Immature natural killer cell (primary cell): ENCODE measurements at regions not wholly inside any gene's neighbourhood (a gene's known extent, or its start where the extent isn't known, plus 50 kb on each side); places are given as distances from the start of the nearest gene placed in this dataset.
"Not testable (repeated sequence)": the region's sequence is repeated elsewhere in the genome, so short reads cannot be mapped to it uniquely, and the experiment has no call there.

Experiments
- DNase-seq, 3 donors: peaks; one replicate each; pipeline ENCODE4 v3.0.0; 2022; ENCODE audit warnings: mixed read lengths in 1 of 3
- H3K27ac Mint-ChIP-seq, 6 donors: one replicate each; pipeline ENCODE4 v1.8.0; 2020; ENCODE audit warnings: mixed read lengths in 6 of 6, mild to moderate bottlenecking in 5 of 6, inconsistent platforms in 4 of 6, moderate library complexity in 3 of 6
- H3K27me3 Mint-ChIP-seq, 3 donors: one replicate each; pipeline ENCODE4 v1.8.0; 2020 to 2021; ENCODE audit warnings: low read depth in 3 of 3, mild to moderate bottlenecking in 3 of 3, mixed read lengths in 3 of 3, moderate library complexity in 3 of 3, inconsistent platforms in 1 of 3
- H3K36me3 Mint-ChIP-seq, 3 donors: one replicate each; pipeline ENCODE4 v1.8.0; 2020; ENCODE audit warnings: mixed read lengths in 3 of 3, inconsistent platforms in 2 of 3, mild to moderate bottlenecking in 2 of 3
- H3K4me1 Mint-ChIP-seq, 2 donors: one replicate each; pipeline ENCODE4 v1.8.0; 2020; ENCODE audit warnings: inconsistent platforms in 2 of 2, mild to moderate bottlenecking in 2 of 2, mixed read lengths in 2 of 2, moderate library complexity in 1 of 2
- H3K4me3 Mint-ChIP-seq, 5 donors: one replicate each; pipeline ENCODE4 v1.8.0; 2020; ENCODE audit warnings: mild to moderate bottlenecking in 5 of 5, mixed read lengths in 5 of 5, inconsistent platforms in 3 of 5, moderate library complexity in 3 of 5
- H3K9me3 Mint-ChIP-seq, 6 donors: one replicate each; pipeline ENCODE4 v1.8.0; 2020; ENCODE audit warnings: mild to moderate bottlenecking in 6 of 6, mixed read lengths in 6 of 6, inconsistent platforms in 4 of 6, moderate library complexity in 3 of 6

GRCh38 chr12:71385155-71385554, 54.4 kb upstream of the LGR5 start:
- Mint-ChIP-seq H3K27ac (no peak overlapping the region), H3K4me1 (no peaks in the 10 kb centered on the region), H3K36me3 (no peaks in the 10 kb centered on the region), H3K9me3 (peaks cover 0 to 5% (median 0%) of the 10 kb centered on the region in 6 donors), H3K27me3 (no peaks in the 10 kb centered on the region), H3K4me3 (no peak overlapping the region)
- DNase-seq: no peak

GRCh38 chr12:71376711-71377355, 62.8 kb upstream of the LGR5 start:
- H3K36me3 Mint-ChIP-seq, H3K27ac Mint-ChIP-seq, H3K9me3 Mint-ChIP-seq, H3K4me1 Mint-ChIP-seq, H3K27me3 Mint-ChIP-seq, DNase-seq, H3K4me3 Mint-ChIP-seq: not testable (repeated sequence)

- no peak for DNase-seq
- no peak overlapping the region for H3K4me3 Mint-ChIP-seq
- peaks cover 0 to 5% (median 0%) of the 10 kb centered on the region in 3 donors for H3K27me3 Mint-ChIP-seq
- no peak overlapping the region for H3K27ac Mint-ChIP-seq
- peaks cover 0 to 5% (median 2%) of the 10 kb centered on the region in 6 donors for H3K9me3 Mint-ChIP-seq
- H3K36me3 Mint-ChIP-seq: no peaks in the 10 kb centered on the region
- no peaks in the 10 kb centered on the region for H3K4me1 Mint-ChIP-seq
Observed at GRCh38 chr12:71371122-71371521, 68.5 kb upstream of the LGR5 start.

- Mint-ChIP-seq H3K27me3 (peaks cover 0 to 3% (median 0%) of the 10 kb centered on the region in 3 donors), H3K27ac (no peak overlapping the region), H3K4me3 (no peak overlapping the region), H3K36me3 (no peaks in the 10 kb centered on the region), H3K9me3 (peaks cover 2 to 23% (median 10%) of the 10 kb centered on the region in 6 donors), H3K4me1 (no peaks in the 10 kb centered on the region)
- no peak for DNase-seq
Observed at GRCh38 chr12:71360013-71360412, 79.6 kb upstream of the LGR5 start.

- H3K4me3 Mint-ChIP-seq: no peak overlapping the region
- H3K27ac Mint-ChIP-seq: no peak overlapping the region
- peaks cover 2 to 20% (median 11%) of the 10 kb centered on the region in 6 donors for H3K9me3 Mint-ChIP-seq
- peaks cover 0 to 3% (median 0%) of the 10 kb centered on the region in 3 donors for H3K27me3 Mint-ChIP-seq
- no peaks in the 10 kb centered on the region for H3K4me1 Mint-ChIP-seq
- no peak for DNase-seq
- H3K36me3 Mint-ChIP-seq: no peaks in the 10 kb centered on the region
Observed at GRCh38 chr12:71356569-71356968, 83.0 kb upstream of the LGR5 start.

- Mint-ChIP-seq H3K27ac (no peak overlapping the region), H3K9me3 (peaks cover 2 to 11% (median 6%) of the 10 kb centered on the region in 6 donors), H3K4me1 (no peaks in the 10 kb centered on the region), H3K4me3 (no peak overlapping the region), H3K36me3 (no peaks in the 10 kb centered on the region), H3K27me3 (peaks cover 0 to 3% (median 0%) of the 10 kb centered on the region in 3 donors)
- DNase-seq: no peak
Observed at GRCh38 chr12:71354871-71355270, 84.7 kb upstream of the LGR5 start.

- Mint-ChIP-seq H3K9me3 (peaks cover 0 to 14% (median 2%) of the 10 kb centered on the region in 6 donors), H3K36me3 (no peaks in the 10 kb centered on the region), H3K27me3 (peaks cover 0 to 3% (median 0%) of the 10 kb centered on the region in 3 donors), H3K27ac (no peak overlapping the region), H3K4me1 (no peaks in the 10 kb centered on the region), H3K4me3 (no peak overlapping the region)
- no peak for DNase-seq
Observed at GRCh38 chr12:71353607-71354006, 86.0 kb upstream of the LGR5 start.

GRCh38 chr12:71349950-71350349, 89.6 kb upstream of the LGR5 start:
- no peaks in the 10 kb centered on the region for H3K36me3 Mint-ChIP-seq
- H3K4me3 Mint-ChIP-seq: no peak overlapping the region
- DNase-seq: no peak
- no peak overlapping the region for H3K27ac Mint-ChIP-seq
- H3K4me1 Mint-ChIP-seq: no peaks in the 10 kb centered on the region
- peaks cover 0 to 11% (median 2%) of the 10 kb centered on the region in 6 donors for H3K9me3 Mint-ChIP-seq
- no peaks in the 10 kb centered on the region for H3K27me3 Mint-ChIP-seq

GRCh38 chr12:71338933-71339332, 100.7 kb upstream of the LGR5 start:
- peaks cover 0 to 22% (median 9%) of the 10 kb centered on the region in 6 donors for H3K9me3 Mint-ChIP-seq
- H3K27me3 Mint-ChIP-seq: peaks cover 0 to 2% (median 2%) of the 10 kb centered on the region in 3 donors
- no peak overlapping the region for H3K4me3 Mint-ChIP-seq
- no peak for DNase-seq
- H3K27ac Mint-ChIP-seq: no peak overlapping the region
- H3K4me1 Mint-ChIP-seq: no peaks in the 10 kb centered on the region
- H3K36me3 Mint-ChIP-seq: no peaks in the 10 kb centered on the region

GRCh38 chr12:71335963-71336257, 103.7 kb upstream of the LGR5 start:
- Mint-ChIP-seq H3K9me3 (peaks cover 0 to 15% (median 5%) of the 10 kb centered on the region in 6 donors), H3K27me3 (peaks cover 0 to 4% (median 2%) of the 10 kb centered on the region in 3 donors), H3K4me1 (no peaks in the 10 kb centered on the region), H3K4me3 (no peak overlapping the region), H3K36me3 (no peaks in the 10 kb centered on the region), H3K27ac (no peak overlapping the region)
- no peak for DNase-seq

GRCh38 chr12:71335151-71335962, 104.2 kb upstream of the LGR5 start:
- Mint-ChIP-seq H3K4me3 (no peak overlapping the region), H3K9me3 (peaks cover 0 to 15% (median 4%) of the 10 kb centered on the region in 6 donors), H3K4me1 (no peaks in the 10 kb centered on the region), H3K36me3 (no peaks in the 10 kb centered on the region), H3K27ac (no peak overlapping the region), H3K27me3 (peaks cover 0 to 4% (median 2%) of the 10 kb centered on the region in 3 donors)
- no peak for DNase-seq

GRCh38 chr12:71333418-71333817, 106.2 kb upstream of the LGR5 start:
- Mint-ChIP-seq H3K27ac (no peak overlapping the region), H3K9me3 (peaks cover 1 to 9% (median 4%) of the 10 kb centered on the region in 6 donors), H3K4me3 (no peak overlapping the region), H3K27me3 (peaks cover 0 to 2% (median 2%) of the 10 kb centered on the region in 3 donors), H3K4me1 (no peaks in the 10 kb centered on the region), H3K36me3 (no peaks in the 10 kb centered on the region)
- no peak for DNase-seq

- no peaks in the 10 kb centered on the region for H3K4me1 Mint-ChIP-seq
- H3K9me3 Mint-ChIP-seq: peaks cover 0 to 6% (median 5%) of the 10 kb centered on the region in 6 donors
- H3K27ac Mint-ChIP-seq: no peak overlapping the region
- peaks cover 0 to 2% (median 2%) of the 10 kb centered on the region in 3 donors for H3K27me3 Mint-ChIP-seq
- DNase-seq: no peak
- H3K4me3 Mint-ChIP-seq: no peak overlapping the region
- no peaks in the 10 kb centered on the region for H3K36me3 Mint-ChIP-seq
Observed at GRCh38 chr12:71329956-71330355, 109.6 kb upstream of the LGR5 start.

- peaks cover 11 to 52% (median 33%) of the 10 kb centered on the region in 6 donors for H3K9me3 Mint-ChIP-seq
- DNase-seq: no peak
- no peak overlapping the region for H3K27ac Mint-ChIP-seq
- no peak overlapping the region for H3K4me3 Mint-ChIP-seq
- peaks cover 0 to 5% (median 1%) of the 10 kb centered on the region in 3 donors for H3K27me3 Mint-ChIP-seq
- no peaks in the 10 kb centered on the region for H3K4me1 Mint-ChIP-seq
- H3K36me3 Mint-ChIP-seq: peaks cover 0 to 5% (median 0%) of the 10 kb centered on the region in 3 donors
Observed at GRCh38 chr12:71321531-71321930, 118.1 kb upstream of the LGR5 start.
